SK-MEL-5 (cell line): ENCODE measurements at regions not wholly inside any gene's neighbourhood (a gene's known extent, or its start where the extent isn't known, plus 50 kb on each side); places are given as distances from the start of the nearest gene placed in this dataset.

Experiments
- DNase-seq: peaks from one replicate; pipeline ENCODE4 v3.0.0-alpha.2; 2016; ENCODE audit warnings: low read depth, low spot score
- in situ Hi-C: cut with HindIII; loops from 2 replicates; pipeline ENCODE4 v1.10.0; 2016; ENCODE audit warnings: low sequenced_read_pairs, high pct_unique_total_duplicates, low pct_unique_long_range_greater_than_20kb

- DNase-seq = no peak
- in situ Hi-C loops = no loop called here
Measured at GRCh38 chr20:40814631-40814960, 125.6 kb upstream of the MAFB start.

DNA sequence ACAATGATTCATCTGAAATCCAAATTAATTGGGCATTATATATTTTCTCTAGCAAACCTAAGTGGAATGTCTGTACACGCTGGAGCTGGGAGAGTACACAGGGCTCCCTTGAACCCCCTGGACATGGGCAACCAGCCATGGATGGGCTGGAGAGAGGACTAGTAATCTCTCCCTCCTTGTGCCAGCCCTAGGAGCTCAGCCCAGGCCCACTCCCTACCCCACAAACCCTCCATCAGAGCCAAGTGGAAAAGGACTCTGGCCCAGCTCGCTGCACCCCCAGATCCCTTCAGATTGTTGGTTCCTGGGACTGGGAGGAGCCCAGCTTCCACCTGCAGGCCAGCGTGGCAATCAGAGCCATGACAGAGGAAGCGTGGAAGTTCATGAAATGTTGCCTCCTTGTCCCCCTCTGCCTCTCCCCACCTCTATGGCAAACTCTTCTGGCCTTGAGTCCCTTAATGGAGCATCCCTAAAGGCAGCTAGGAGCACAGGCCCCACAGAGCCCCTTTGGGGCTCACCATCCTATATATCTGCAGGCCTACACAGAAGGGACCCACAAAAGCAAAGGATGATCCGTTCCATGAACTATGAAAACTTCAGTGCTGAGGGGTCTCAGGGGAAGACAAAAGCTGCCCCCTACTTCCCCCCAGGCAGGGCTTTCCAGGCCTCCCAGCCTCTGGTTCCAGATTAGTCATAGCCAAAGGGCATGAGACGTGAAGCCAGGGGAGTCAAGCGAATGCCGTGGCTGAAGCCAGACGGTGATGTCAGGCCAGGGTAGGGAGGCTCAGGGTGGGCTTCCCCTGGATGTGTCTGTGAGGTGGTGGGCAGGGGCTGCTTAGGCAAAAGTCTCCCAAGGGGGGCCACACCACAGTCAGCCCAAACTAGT, 126.4 kb upstream of the MAFB start:
- in situ Hi-C loops = no loop called here
- no peak for DNase-seq

GRCh38 chr20:40816039-40816352, 127.0 kb upstream of the MAFB start:
- no peak for DNase-seq
- in situ Hi-C loops = no loop called here

- in situ Hi-C loops = no loop called here
- no peak for DNase-seq
Measured at GRCh38 chr20:40821429-40821828, 132.4 kb upstream of the MAFB start.

DNA sequence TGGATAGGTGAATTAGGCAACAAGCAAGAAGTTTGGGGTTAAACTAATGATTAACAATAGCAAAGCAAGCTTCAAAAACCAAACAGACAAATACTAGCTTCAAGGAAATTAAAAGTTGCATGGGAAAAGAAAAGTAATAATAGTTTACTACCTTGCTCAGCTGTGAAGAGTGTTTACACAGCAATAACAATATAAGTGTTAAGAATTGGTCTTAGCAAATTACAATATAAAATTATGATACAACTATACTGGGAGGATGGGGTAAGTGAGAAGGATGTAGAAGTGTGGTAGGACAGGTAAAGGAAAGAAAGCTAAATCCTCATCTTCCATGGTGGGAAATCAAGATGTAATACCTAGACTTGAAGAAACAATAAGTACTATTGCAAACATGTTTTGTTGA, 137.7 kb upstream of the MAFB start:
- no peak for DNase-seq
- in situ Hi-C loops = no loop called here

GRCh38 chr20:40835321-40835720, 146.3 kb upstream of the MAFB start:
- in situ Hi-C loops = no loop called here
- DNase-seq = no peak

DNA sequence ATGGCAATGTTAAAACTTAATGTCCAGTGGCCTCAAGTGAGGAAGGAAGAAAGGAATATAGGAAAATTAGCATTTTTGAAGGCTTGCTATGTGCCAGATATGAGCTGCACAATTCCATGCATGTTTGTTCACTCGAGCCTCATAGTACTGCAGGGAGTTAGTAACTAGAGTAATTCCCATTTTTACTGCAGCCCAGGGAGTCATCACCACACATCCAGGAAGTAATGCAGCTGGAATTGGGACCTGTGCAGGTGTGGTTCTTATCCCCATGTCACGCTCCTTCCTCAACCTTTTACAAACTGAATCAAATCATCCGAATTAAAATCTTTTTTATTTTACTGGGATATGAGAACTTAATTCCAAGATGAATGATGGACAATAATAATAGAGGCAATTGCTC, 149.5 kb upstream of the MAFB start:
- in situ Hi-C loops = no loop called here
- no peak for DNase-seq

- in situ Hi-C loops = no loop called here
- no peak for DNase-seq
Measured at GRCh38 chr20:40843251-40843650, 154.2 kb upstream of the MAFB start.

GRCh38 chr20:40844332-40844731, 155.3 kb upstream of the MAFB start:
- DNase-seq = no peak
- in situ Hi-C loops = no loop called here

DNA sequence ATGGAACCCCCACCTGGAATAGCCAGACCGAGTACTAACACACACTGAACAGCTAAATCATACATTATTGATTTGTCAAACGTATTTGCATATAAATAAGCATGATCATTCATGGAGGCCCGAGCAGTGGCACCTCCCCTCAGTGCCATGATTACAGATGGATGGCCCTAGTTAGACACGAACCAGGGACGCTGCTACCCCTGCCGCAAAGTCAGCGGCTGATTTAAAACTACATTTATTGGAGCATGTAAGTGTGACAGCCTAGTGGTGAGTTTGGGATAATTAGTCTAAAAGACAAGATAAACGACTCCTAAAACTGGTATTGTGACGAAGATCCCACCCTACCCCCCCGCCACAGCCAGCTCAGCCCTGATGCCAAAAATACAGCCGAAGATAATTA, 159.1 kb upstream of the MAFB start:
- no peak for DNase-seq
- in situ Hi-C loops = no loop called here

GRCh38 chr20:40848526-40848925, 159.5 kb upstream of the MAFB start:
- no peak for DNase-seq
- in situ Hi-C loops = no loop called here

GRCh38 chr20:40849456-40849855, 160.4 kb upstream of the MAFB start:
- in situ Hi-C loops = no loop called here
- DNase-seq = no peak

GRCh38 chr20:40851051-40851450, 162.0 kb upstream of the MAFB start:
- in situ Hi-C loops = no loop called here

DNA sequence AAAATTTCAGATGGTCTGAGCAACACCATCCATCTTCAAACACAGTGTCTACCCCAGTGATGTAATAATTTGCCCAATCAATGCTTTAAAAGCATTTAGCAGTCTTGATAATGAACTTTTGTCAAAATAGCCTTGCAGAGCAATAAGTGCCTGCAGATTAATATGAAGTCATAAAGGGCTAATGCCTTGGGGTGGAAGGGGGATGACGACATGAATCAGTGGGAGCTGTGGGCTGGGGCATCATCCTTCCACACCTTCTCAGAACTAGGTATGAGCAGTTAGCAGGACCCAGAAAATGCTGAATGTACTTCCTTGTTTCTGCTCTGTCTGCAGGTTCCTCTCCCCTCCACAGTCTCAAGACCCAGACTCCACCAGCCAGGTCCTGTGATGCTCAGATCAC, 166.2 kb upstream of the MAFB start:
- no peak for DNase-seq

More at GRCh38 chr20:40851051-40851450, 162.0 kb upstream of the MAFB start:
- DNase-seq = no peak

GRCh38 chr20:40856653-40857052, 167.6 kb upstream of the MAFB start:
- no peak for DNase-seq
- in situ Hi-C loops = no loop called here

More for the DNA sequence above, 166.2 kb upstream of the MAFB start:
- in situ Hi-C loops = no loop called here

DNA sequence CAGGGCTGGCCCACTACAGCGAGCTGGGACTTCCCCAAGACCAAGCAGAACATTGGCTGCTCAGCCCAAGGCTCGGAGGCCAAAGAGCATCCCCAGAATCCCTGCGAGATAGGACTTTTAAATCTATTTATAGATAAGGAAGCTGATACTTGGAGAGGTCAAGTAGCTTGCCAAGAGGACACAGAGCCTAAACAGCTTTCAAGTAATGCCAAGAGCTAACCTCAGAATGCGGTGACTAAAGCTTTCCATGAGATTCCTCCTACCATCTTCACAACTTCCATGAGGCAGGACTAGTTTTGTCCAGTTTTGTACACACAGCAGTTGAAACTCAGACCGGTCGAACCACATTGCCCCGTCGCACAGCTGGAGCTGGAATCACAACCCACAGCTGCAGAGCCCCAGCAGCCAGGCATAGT, 168.1 kb upstream of the TOP1 start:
- no peak for DNase-seq

DNA sequence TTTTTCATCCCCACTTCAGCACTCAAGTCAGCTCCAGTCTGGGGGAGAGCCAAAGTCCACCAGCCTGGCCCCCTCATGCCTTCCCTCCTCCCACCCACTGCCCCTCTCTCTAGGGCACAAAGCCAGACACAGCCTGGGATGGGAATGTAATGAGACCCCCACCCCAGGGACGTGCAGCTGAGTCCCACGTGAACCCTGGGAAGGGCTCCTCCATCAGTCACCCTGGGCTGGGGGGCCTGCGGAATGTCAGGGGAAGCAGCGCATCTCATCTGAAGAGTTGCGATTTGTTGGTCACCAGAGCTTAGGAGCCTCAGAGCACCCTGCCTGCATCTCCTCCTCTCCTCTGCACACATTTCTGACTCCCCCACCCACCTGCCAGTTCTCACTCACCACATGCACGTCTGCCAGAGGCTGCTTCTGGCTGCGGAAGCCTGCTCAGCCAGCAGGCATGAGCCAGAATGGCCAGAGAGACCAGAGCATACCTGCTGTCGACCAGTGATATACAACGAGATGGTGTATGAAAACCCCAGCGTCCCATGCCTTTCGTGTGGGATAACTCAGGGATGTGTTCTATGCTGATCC, 167.1 kb upstream of the TOP1 start:
- in situ Hi-C loops = no loop called here
- no peak for DNase-seq

More for the DNA sequence above, 168.1 kb upstream of the TOP1 start:
- in situ Hi-C loops = no loop called here

- in situ Hi-C loops = no loop called here
- DNase-seq = no peak
Measured at GRCh38 chr20:40863355-40863919, 165.2 kb upstream of the TOP1 start.

- in situ Hi-C loops = no loop called here
- no peak for DNase-seq
Measured at GRCh38 chr20:40864470-40864869, 164.2 kb upstream of the TOP1 start.
